Mammary epithelial cell (primary cell): ENCODE measurements at regions not wholly inside any gene's neighbourhood (a gene's known extent, or its start where the extent isn't known, plus 50 kb on each side); places are given as distances from the start of the nearest gene placed in this dataset.

Source experiments
- CTCF ChIP-seq, 2 donors: IDR thresholded peaks in 1 of 2; conservative IDR thresholded peaks in 1 of 2; 2 replicates each; pipeline ENCODE4 v1.5.1; 2011 to 2012; ENCODE audit warnings: inconsistent platforms in 2 of 2, low read length in 2 of 2, mild to moderate bottlenecking in 2 of 2, control low read depth in 1 of 2, low read depth in 1 of 2; ENCODE audit not compliant: insufficient read depth in 1 of 2; ENCODE audit errors: extremely low read depth in 1 of 2
- EZH2 ChIP-seq: IDR thresholded peaks from 2 replicates; pipeline ENCODE4 v1.6.1; 2012; ENCODE audit warnings: low read length, inconsistent platforms, borderline replicate concordance

GRCh38 chr2:147773479-147773878 is 71.3 kb upstream of the ACVR2A start:
- no peak for TF ChIP-seq CTCF (conservative IDR thresholded peaks at IDR 0.05 in 1 of 2, IDR thresholded peaks at IDR 0.05 in 1 of 2; ENCODE audit: extremely low read depth in 1 of 2, insufficient read depth in 1 of 2, low read depth in 1 of 2, low read length in 2 of 2)
- no peak for TF ChIP-seq EZH2
